ENCODE measurements at regions not wholly inside any gene's neighbourhood (a gene's known extent, or its start where the extent isn't known, plus 50 kb on each side); places are given as distances from the start of the nearest gene placed in this dataset.

- H3K4me1 ChIP-seq: no peaks in the 10 kb centered on the region
- TF ChIP-seq POLR2A (IDR thresholded peaks at IDR 0.05) (no peak), POLR2AphosphoS5 (IDR thresholded peaks at IDR 0.05) (no peak), CTCF (IDR thresholded peaks at IDR 0.05) (no peak)
Measured at GRCh38 chr2:193272011-193272410, 1077.3 kb upstream of the TMEFF2 start.

GRCh38 chr2:193270816-193271215 is 1076.1 kb upstream of the TMEFF2 start:
- Histone ChIP-seq H3K36me3 (no peaks in the 10 kb centered on the region), H3K9me3 (no peaks in the 10 kb centered on the region), H3K27ac (no peak overlapping the region), H3K27me3 (no peaks in the 10 kb centered on the region), H3K4me1 (no peaks in the 10 kb centered on the region), H3K4me3 (no peak overlapping the region)
- no peak for DNase-seq (ENCODE audit: low spot score in 2 of 2)
- TF ChIP-seq POLR2A (IDR thresholded peaks at IDR 0.05) (no peak), CTCF (IDR thresholded peaks at IDR 0.05) (no peak), POLR2AphosphoS5 (IDR thresholded peaks at IDR 0.05) (no peak)
- intact Hi-C loops (cut with DNase I; ENCODE audit: low total_unique reads): no loop called here

More at GRCh38 chr2:193272011-193272410, 1077.3 kb upstream of the TMEFF2 start:
- H3K4me3 ChIP-seq: no peak overlapping the region
- H3K27me3 ChIP-seq: no peaks in the 10 kb centered on the region
- no peak overlapping the region for H3K27ac ChIP-seq
- DNase-seq (ENCODE audit: low spot score in 2 of 2): no peak
- intact Hi-C loops (cut with DNase I; ENCODE audit: low total_unique reads): no loop called here
- H3K36me3 ChIP-seq: no peaks in the 10 kb centered on the region
- H3K9me3 ChIP-seq: no peaks in the 10 kb centered on the region

GRCh38 chr2:193267496-193268002 is 1072.8 kb upstream of the TMEFF2 start:
- Histone ChIP-seq H3K4me3 (no peak overlapping the region), H3K9me3 (no peaks in the 10 kb centered on the region), H3K27me3 (no peaks in the 10 kb centered on the region), H3K36me3 (no peaks in the 10 kb centered on the region), H3K4me1 (no peaks in the 10 kb centered on the region), H3K27ac (no peak overlapping the region)
- no peak for DNase-seq (ENCODE audit: low spot score in 2 of 2)
- intact Hi-C loops (cut with DNase I; ENCODE audit: low total_unique reads): loop anchor here (5.0 kb wide), 1 partner anchor 220 kb away; no protein-coding TSS in a partner anchor
- TF ChIP-seq POLR2A (IDR thresholded peaks at IDR 0.05) (no peak), CTCF (IDR thresholded peaks at IDR 0.05) (no peak)

- intact Hi-C loops (cut with DNase I; ENCODE audit: low total_unique reads): no loop called here
- TF ChIP-seq POLR2AphosphoS5 (IDR thresholded peaks at IDR 0.05) (no peak), POLR2A (IDR thresholded peaks at IDR 0.05) (no peak), CTCF (IDR thresholded peaks at IDR 0.05) (no peak)
- no peak overlapping the region for H3K4me3 ChIP-seq
- no peaks in the 10 kb centered on the region for H3K36me3 ChIP-seq
- no peak for DNase-seq (ENCODE audit: low spot score in 2 of 2)
- no peaks in the 10 kb centered on the region for H3K4me1 ChIP-seq
- H3K9me3 ChIP-seq: no peaks in the 10 kb centered on the region
- H3K27ac ChIP-seq: no peak overlapping the region
- H3K27me3 ChIP-seq: no peaks in the 10 kb centered on the region
Measured at GRCh38 chr2:193253014-193253530, 1058.3 kb upstream of the TMEFF2 start.

GRCh38 chr2:193251909-193252308 is 1057.2 kb upstream of the TMEFF2 start:
- intact Hi-C loops (cut with DNase I; ENCODE audit: low total_unique reads): no loop called here
- Histone ChIP-seq H3K36me3 (no peaks in the 10 kb centered on the region), H3K4me1 (no peaks in the 10 kb centered on the region), H3K9me3 (no peaks in the 10 kb centered on the region), H3K4me3 (no peak overlapping the region), H3K27ac (no peak overlapping the region), H3K27me3 (no peaks in the 10 kb centered on the region)
- no peak for TF ChIP-seq CTCF (IDR thresholded peaks at IDR 0.05)
- no peak for TF ChIP-seq POLR2A (IDR thresholded peaks at IDR 0.05)
- no peak for TF ChIP-seq POLR2AphosphoS5 (IDR thresholded peaks at IDR 0.05)
- no peak for DNase-seq (ENCODE audit: low spot score in 2 of 2)

Data from breast epithelium (tissue), 4 donors.